Cardiac muscle cell (in vitro differentiated cells and primary cell): ENCODE measurements at regions not wholly inside any gene's neighbourhood (a gene's known extent, or its start where the extent isn't known, plus 50 kb on each side); places are given as distances from the start of the nearest gene placed in this dataset.

Experiments
- DNase-seq, 2 donors: peaks; one replicate each; pipeline versions ENCODE4 v3.0.0 to v3.0.0-alpha.2; 2010 to 2017; ENCODE audit warnings: low read depth in 1 of 2, low spot score in 1 of 2
- H3K27ac ChIP-seq: fragments of 200-600 bp; sonication (generic); 2 replicates; pipeline ENCODE4 v1.5.1; 2016
- H3K27me3 ChIP-seq: fragments of 200-600 bp; sonication (generic); 2 replicates; pipeline ENCODE4 v1.6.0; 2016; ENCODE audit warnings: control low read depth
- H3K36me3 ChIP-seq: fragments of 200-600 bp; sonication (generic); 2 replicates; pipeline ENCODE4 v1.5.1; 2016; ENCODE audit warnings: control low read depth
- H3K4me1 ChIP-seq: fragments of 200-600 bp; sonication (generic); 2 replicates; pipeline ENCODE4 v1.8.1; 2017; ENCODE audit warnings: low read depth, mild to moderate bottlenecking, mixed run types
- H3K4me3 ChIP-seq: fragments of 200-600 bp; sonication (generic); 2 replicates; pipeline ENCODE4 v1.5.1; 2016; ENCODE audit warnings: mild to moderate bottlenecking
- H3K9me3 ChIP-seq: fragments of 200-600 bp; sonication (generic); 2 replicates; pipeline ENCODE4 v1.5.1; 2017; ENCODE audit warnings: low read depth, mild to moderate bottlenecking, control low read depth
- CTCF ChIP-seq: IDR thresholded peaks from 2 replicates; pipeline ENCODE4 v1.5.1; 2012; ENCODE audit warnings: low read depth, mild to moderate bottlenecking, low read length

- TF ChIP-seq CTCF: no peak
Observed at GRCh38 chr15:79538527-79538926, 106.4 kb downstream of the MINAR1 start.

GRCh38 chr15:79539401-79539800, 107.3 kb downstream of the MINAR1 start:
- no peaks in the 10 kb centered on the region for H3K36me3 ChIP-seq
- no peak overlapping the region for H3K27ac ChIP-seq
- TF ChIP-seq CTCF: no peak
- no peaks in the 10 kb centered on the region for H3K9me3 ChIP-seq
- H3K4me3 ChIP-seq: no peak overlapping the region
- no peaks in the 10 kb centered on the region for H3K27me3 ChIP-seq
- no peak for DNase-seq
- no peaks in the 10 kb centered on the region for H3K4me1 ChIP-seq

More at GRCh38 chr15:79538527-79538926, 106.4 kb downstream of the MINAR1 start:
- DNase-seq: no peak
- Histone ChIP-seq H3K4me1 (no peaks in the 10 kb centered on the region), H3K4me3 (no peak overlapping the region), H3K27ac (no peak overlapping the region), H3K27me3 (no peaks in the 10 kb centered on the region), H3K9me3 (no peaks in the 10 kb centered on the region), H3K36me3 (no peaks in the 10 kb centered on the region)

DNA sequence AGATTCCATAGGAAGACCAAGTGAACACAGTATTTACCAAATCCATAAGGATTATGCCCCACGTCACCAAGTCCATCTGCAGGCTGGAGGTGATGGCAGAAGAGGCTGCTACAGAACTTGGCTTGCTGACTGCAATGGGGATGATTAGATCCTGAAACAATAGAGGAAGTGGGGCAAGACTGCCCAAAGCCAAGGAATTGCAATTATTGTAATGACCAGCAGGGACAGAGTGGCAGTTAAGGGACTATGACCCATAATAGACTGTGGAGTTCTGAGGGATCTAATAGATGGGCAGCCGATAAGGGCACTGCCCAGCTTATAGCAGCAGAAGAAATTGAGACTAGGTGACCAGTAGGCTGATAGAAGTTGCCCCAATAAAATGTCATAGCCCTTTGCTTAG, 108.4 kb downstream of the MINAR1 start:
- Histone ChIP-seq H3K9me3 (no peaks in the 10 kb centered on the region), H3K27me3 (no peaks in the 10 kb centered on the region), H3K36me3 (no peaks in the 10 kb centered on the region), H3K27ac (no peak overlapping the region), H3K4me3 (no peak overlapping the region), H3K4me1 (no peaks in the 10 kb centered on the region)
- no peak for TF ChIP-seq CTCF
- no peak for DNase-seq

DNA sequence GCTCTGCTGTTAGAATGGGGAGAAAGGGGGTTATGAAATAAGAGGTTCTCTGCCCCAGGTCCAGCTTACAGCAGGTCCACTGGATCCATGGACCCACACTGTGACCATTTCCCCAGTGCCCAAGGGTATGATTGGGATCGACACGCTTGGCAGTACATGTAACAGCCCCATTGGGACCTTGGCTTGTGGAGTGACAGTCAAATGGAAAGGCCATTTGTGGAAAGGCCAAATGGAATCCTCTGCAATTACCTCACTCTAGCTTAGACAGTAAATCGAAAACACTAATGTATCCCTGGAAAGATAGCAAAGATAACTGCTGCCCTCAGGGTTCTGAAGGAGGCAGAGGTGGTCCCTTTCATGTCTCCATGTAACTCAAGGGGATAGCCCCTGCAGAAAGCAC, 109.1 kb downstream of the MINAR1 start:
- no peak for DNase-seq
- Histone ChIP-seq H3K36me3 (no peaks in the 10 kb centered on the region), H3K4me3 (no peak overlapping the region), H3K27me3 (no peaks in the 10 kb centered on the region), H3K9me3 (no peaks in the 10 kb centered on the region), H3K27ac (no peak overlapping the region), H3K4me1 (no peaks in the 10 kb centered on the region)
- no peak for TF ChIP-seq CTCF

GRCh38 chr15:79543097-79543496, 111.0 kb downstream of the MINAR1 start:
- TF ChIP-seq CTCF: no peak
- H3K36me3 ChIP-seq: no peaks in the 10 kb centered on the region
- H3K27me3 ChIP-seq: no peaks in the 10 kb centered on the region
- no peak for DNase-seq
- no peak overlapping the region for H3K27ac ChIP-seq
- no peaks in the 10 kb centered on the region for H3K9me3 ChIP-seq
- H3K4me3 ChIP-seq: no peak overlapping the region
- no peaks in the 10 kb centered on the region for H3K4me1 ChIP-seq

DNA sequence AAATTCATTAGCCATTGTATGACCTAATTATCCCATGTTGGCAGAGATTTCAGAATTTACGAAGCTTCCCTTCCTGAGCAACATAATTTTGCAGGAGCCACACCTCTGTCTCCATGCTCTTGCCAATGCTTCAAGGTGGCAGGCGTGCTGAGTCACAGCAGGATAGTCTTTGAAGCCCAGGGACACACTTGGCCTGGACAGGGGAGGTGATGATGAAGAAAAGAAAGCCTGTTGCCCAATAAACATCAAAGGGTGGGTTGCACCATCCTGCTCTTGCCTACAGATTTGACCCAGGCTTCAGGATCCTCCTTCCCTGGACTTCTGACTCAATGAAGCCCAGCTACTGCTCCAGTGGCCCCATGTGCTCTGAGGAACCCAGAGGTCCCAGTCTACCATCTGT, 117.1 kb downstream of the MINAR1 start:
- TF ChIP-seq CTCF: no peak
- Histone ChIP-seq H3K4me1 (no peaks in the 10 kb centered on the region), H3K36me3 (no peaks in the 10 kb centered on the region), H3K27ac (no peak overlapping the region), H3K27me3 (no peaks in the 10 kb centered on the region), H3K9me3 (no peaks in the 10 kb centered on the region), H3K4me3 (no peak overlapping the region)
- no peak for DNase-seq
